HFF-Myc (cell line): ENCODE measurements at regions not wholly inside any gene's neighbourhood (a gene's known extent, or its start where the extent isn't known, plus 50 kb on each side); places are given as distances from the start of the nearest gene placed in this dataset.
A peak's percentile ranks its signal among the peaks of the same experiment; 100 is the strongest.
"Not testable (repeated sequence)": the region's sequence is repeated elsewhere in the genome, so short reads cannot be mapped to it uniquely, and the experiment has no call there.

Source experiments
- DNase-seq: peaks from one replicate; pipeline ENCODE4 v3.0.0-alpha.2; 2011; ENCODE audit warnings: low read depth; ENCODE audit errors: extremely low read depth
- H3K4me3 ChIP-seq: replicated peaks from 2 replicates; pipeline ENCODE4 v1.5.1; 2011; ENCODE audit warnings: low read depth, mild to moderate bottlenecking, control low read depth, low read length
- TF ChIP-seq, protein P1 (sequence below): IDR thresholded peaks from 2 replicates; pipeline ENCODE4 v1.5.1; 2012; ENCODE audit warnings: mild to moderate bottlenecking, low read depth, low read length, control low read depth; ENCODE audit errors: missing control alignments

DNA sequence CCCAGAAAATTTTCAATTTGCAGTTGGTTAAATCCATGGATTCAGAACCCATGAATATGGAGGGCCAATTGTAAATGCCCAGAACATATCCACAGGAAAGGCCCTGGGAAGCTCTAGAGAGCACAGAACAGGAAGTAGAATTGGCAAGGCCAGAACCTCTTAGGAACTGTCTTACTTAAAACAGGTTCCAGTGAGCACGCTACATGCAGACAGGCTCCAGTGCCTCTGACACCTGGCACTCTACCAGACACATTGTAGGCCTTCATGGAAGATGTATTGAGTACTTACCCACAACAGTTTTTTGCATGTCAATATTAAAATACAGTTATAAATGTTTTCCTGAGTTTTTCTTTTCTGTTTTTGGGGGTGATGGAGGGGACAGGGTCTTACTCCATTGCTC is 188.2 kb upstream of the FRMD6 start:
- H3K4me3 ChIP-seq = no peak overlapping the region
- no peak for DNase-seq
- TF ChIP-seq, protein P1, sequence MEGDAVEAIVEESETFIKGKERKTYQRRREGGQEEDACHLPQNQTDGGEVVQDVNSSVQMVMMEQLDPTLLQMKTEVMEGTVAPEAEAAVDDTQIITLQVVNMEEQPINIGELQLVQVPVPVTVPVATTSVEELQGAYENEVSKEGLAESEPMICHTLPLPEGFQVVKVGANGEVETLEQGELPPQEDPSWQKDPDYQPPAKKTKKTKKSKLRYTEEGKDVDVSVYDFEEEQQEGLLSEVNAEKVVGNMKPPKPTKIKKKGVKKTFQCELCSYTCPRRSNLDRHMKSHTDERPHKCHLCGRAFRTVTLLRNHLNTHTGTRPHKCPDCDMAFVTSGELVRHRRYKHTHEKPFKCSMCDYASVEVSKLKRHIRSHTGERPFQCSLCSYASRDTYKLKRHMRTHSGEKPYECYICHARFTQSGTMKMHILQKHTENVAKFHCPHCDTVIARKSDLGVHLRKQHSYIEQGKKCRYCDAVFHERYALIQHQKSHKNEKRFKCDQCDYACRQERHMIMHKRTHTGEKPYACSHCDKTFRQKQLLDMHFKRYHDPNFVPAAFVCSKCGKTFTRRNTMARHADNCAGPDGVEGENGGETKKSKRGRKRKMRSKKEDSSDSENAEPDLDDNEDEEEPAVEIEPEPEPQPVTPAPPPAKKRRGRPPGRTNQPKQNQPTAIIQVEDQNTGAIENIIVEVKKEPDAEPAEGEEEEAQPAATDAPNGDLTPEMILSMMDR = no peak

DNA sequence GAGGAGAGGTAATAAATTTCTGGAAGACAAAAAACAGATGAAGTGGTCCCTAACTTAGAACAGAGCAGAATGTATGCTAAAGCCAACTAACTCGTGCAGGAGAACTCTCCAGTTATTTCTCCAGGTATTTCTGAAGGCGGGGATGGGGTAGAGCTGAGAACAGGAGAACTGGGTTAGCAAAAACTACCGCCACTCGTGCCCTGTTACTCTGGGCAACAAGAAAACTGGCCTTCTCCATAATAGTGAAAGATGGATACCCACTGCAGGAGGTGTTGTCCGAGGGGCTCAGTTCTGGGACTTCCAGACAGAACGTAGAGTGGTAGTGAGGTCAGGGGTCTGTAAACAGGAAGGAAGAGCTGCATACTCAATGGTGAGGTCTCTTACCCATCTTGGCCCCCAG is 187.3 kb upstream of the FRMD6 start:
- DNase-seq = no peak
- TF ChIP-seq, protein P1 = no peak
- H3K4me3 ChIP-seq = no peak overlapping the region

GRCh38 chr14:51465486-51465885 is 186.2 kb upstream of the FRMD6 start:
- TF ChIP-seq, protein P1 = no peak
- DNase-seq = no peak
- H3K4me3 ChIP-seq = no peak overlapping the region

- DNase-seq, H3K4me3 ChIP-seq: not testable (repeated sequence)
Measured at GRCh38 chr14:51467392-51467791, 184.3 kb upstream of the FRMD6 start.

DNA sequence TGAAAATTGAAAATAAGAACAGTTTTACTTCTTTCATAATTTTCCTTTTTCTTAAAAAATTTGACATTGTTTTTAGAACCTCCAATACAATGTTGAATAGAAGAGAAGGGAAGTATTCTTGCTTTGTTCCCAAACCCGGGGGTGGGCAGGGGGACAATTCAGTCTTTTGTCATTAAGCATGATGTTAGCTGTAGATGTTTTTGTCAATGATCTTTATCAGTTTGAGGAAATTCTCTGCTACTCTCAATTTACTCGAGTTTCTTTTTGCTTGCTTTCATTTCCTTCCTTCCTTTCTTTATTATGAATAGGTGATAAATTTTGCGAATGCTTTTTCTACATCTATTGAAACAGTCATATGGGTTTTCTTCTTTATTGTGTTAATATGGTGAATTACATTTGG is 183.2 kb upstream of the FRMD6 start:
- DNase-seq = no peak
- H3K4me3 ChIP-seq = no peak overlapping the region
- TF ChIP-seq, protein P1 = no peak

DNA sequence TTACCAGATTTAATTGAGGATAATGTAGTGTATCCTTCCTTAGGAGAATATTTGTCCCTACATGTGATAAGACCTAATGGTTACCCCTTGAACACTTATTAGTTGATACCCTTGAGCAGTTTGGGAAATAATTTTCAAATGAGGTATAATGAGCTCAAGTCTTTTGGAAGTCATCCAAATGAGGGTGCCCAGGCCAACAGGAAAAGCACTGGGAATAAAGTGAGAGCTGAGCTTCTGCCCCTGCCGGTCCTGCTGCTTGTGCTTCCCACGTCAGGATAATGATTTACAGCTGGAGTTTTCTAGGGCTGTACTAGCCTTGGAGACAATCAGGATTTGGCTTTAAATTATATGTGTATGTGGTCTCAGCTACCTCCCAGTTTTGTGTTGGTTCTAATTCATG is 178.8 kb upstream of the FRMD6 start:
- peak; percentile 63 for DNase-seq
- no peak overlapping the region for H3K4me3 ChIP-seq
- TF ChIP-seq, protein P1 = no peak

DNA sequence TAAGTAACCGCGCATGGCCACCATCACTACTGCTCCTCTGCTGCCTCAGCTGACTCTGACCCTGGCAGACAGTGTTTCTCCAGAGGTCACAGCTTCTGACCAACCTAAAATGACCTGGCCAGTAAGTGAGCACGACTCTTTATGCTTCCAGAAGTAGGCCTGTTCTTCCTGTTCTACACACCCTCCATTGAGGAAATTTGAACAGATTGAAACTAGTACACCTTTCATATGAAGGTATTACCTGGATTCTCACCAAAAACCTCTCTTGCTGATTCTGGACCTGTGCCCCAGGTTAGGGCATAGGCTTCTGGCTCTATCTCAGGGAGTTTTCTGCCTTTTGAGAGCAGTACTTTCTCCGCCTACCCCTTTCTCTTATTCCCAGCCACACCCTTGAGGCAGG is 178.4 kb upstream of the FRMD6 start:
- DNase-seq = no peak
- H3K4me3 ChIP-seq = no peak overlapping the region
- TF ChIP-seq, protein P1 = no peak
